Activated T-helper 2 cell treated with anti-CD3 and anti-CD28 coated beads, Interferon-gamma antibody, Interleukin-2, Interleukin-4, amounts not matched to agents 10 μg/mL and 5 μg/mL and 100 μg/mL, durations not matched to agents 14 hours and 24 hours and 36 hours (primary cell): ENCODE measurements at regions not wholly inside any gene's neighbourhood (a gene's known extent, or its start where the extent isn't known, plus 50 kb on each side); places are given as distances from the start of the nearest gene placed in this dataset.

Experiments
- DNase-seq: peaks from one replicate; pipeline ENCODE4 v3.0.0; 2021; ENCODE audit warnings: low spot score
- H3K27ac Mint-ChIP-seq: one replicate; pipeline ENCODE4 v1.8.0; 2021; ENCODE audit warnings: mixed read lengths
- H3K27me3 Mint-ChIP-seq: one replicate; pipeline ENCODE4 v1.8.0; 2021; ENCODE audit warnings: low read depth, mixed read lengths
- H3K36me3 Mint-ChIP-seq: one replicate; pipeline ENCODE4 v1.8.0; 2021; ENCODE audit warnings: low read depth, mixed read lengths
- H3K4me1 Mint-ChIP-seq: one replicate; pipeline ENCODE4 v1.8.0; 2021; ENCODE audit warnings: low read depth, mixed read lengths
- H3K4me3 Mint-ChIP-seq: one replicate; pipeline ENCODE4 v1.8.0; 2021; ENCODE audit warnings: low read depth, mild to moderate bottlenecking, moderate library complexity, mixed read lengths
- H3K9me3 Mint-ChIP-seq: one replicate; pipeline ENCODE4 v1.8.0; 2021; ENCODE audit warnings: mixed read lengths
- intact Hi-C: fragments of 100-400 bp; cut with micrococcal nuclease; formaldehyde crosslinking; loops from one replicate; pipeline ENCODE4 v1.15.1; 2023

GRCh38 chr17:69853541-69854224 lies 221.3 kb upstream of the KCNJ16 start:
- DNase-seq, result no peak
- no peaks in the 10 kb centered on the region for H3K4me1 Mint-ChIP-seq
- H3K9me3 Mint-ChIP-seq, result peaks cover 3% of the 10 kb centered on the region
- intact Hi-C loops, result no loop called here
- H3K36me3 Mint-ChIP-seq, result no peaks in the 10 kb centered on the region
- no peak overlapping the region for H3K4me3 Mint-ChIP-seq
- H3K27me3 Mint-ChIP-seq, result no peaks in the 10 kb centered on the region
- H3K27ac Mint-ChIP-seq, result no peak overlapping the region

GRCh38 chr17:69854225-69854780 lies 220.7 kb upstream of the KCNJ16 start:
- H3K27me3 Mint-ChIP-seq, result no peaks in the 10 kb centered on the region
- peaks cover 8% of the 10 kb centered on the region for H3K9me3 Mint-ChIP-seq
- no peaks in the 10 kb centered on the region for H3K4me1 Mint-ChIP-seq
- no peak overlapping the region for H3K4me3 Mint-ChIP-seq
- no peaks in the 10 kb centered on the region for H3K36me3 Mint-ChIP-seq
- no peak for DNase-seq
- intact Hi-C loops, result no loop called here
- no peak overlapping the region for H3K27ac Mint-ChIP-seq

DNA sequence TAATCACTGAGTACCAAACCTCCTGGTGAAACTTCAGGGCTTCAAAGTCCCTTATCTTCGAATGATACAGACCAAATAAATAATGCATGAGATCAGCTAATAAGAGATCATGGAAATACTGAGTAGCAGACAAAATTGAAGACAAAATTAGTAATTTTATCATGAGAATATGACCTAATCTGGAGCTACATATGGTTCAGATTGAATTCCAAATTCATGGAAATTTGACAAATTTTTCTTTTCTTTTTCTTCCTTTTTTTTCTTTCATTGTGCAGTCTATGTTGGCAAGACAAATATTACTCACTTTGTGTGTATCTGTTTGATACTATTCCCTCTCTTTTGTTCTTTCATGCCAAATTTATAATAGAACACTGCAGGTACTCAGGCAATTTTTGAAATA lies 218.1 kb upstream of the KCNJ16 start:
- intact Hi-C loops, result no loop called here
- no peaks in the 10 kb centered on the region for H3K27me3 Mint-ChIP-seq
- H3K4me3 Mint-ChIP-seq, result no peak overlapping the region
- no peak for DNase-seq
- peaks cover 8% of the 10 kb centered on the region for H3K9me3 Mint-ChIP-seq
- no peaks in the 10 kb centered on the region for H3K36me3 Mint-ChIP-seq
- no peaks in the 10 kb centered on the region for H3K4me1 Mint-ChIP-seq
- H3K27ac Mint-ChIP-seq, result no peak overlapping the region

DNA sequence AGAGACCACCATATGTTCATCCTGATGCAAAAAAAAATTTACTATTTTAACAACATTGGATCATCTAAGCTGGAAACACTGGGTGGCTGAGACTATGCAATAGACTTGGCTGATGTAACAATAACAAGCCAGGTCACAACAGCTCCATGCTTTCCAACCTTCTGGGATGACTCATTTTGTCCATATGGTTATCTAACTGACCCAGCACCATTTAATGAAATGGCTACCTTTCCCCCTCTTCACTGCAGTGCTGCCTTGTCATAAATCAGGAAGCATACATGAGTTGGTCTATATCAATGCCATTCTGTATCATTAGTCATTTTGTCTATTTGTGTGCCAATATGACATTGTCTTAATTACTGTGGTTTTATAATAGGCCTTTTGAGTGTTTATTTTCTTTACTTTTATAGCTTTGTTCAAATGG lies 217.6 kb upstream of the KCNJ16 start:
- no peaks in the 10 kb centered on the region for H3K27me3 Mint-ChIP-seq
- no peak for DNase-seq
- no peaks in the 10 kb centered on the region for H3K4me1 Mint-ChIP-seq
- no peaks in the 10 kb centered on the region for H3K36me3 Mint-ChIP-seq
- H3K4me3 Mint-ChIP-seq, result no peak overlapping the region
- H3K9me3 Mint-ChIP-seq, result peaks cover 8% of the 10 kb centered on the region
- no peak overlapping the region for H3K27ac Mint-ChIP-seq
- intact Hi-C loops, result no loop called here

DNA sequence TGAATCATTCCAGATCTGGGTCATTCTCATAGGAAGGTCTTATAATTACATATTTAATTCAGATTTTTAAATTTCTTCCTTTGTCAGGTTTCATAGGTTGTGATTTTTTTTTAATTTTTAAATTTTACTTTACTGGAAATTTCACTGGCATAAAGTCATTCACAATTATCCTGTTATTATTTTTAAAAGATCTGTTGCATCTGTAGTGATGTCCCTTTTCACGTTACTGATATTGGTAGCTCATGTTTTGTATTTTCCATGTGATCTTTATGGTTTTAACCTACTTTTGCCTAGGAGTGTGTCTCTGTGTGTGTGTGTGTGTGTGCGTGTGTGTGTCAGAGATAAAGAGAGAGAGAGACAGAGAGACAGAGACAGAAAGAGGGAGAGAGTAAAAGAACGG lies 216.6 kb upstream of the KCNJ16 start:
- no peaks in the 10 kb centered on the region for H3K27me3 Mint-ChIP-seq
- no peaks in the 10 kb centered on the region for H3K4me1 Mint-ChIP-seq
- peaks cover 8% of the 10 kb centered on the region for H3K9me3 Mint-ChIP-seq
- DNase-seq, result no peak
- no peak overlapping the region for H3K4me3 Mint-ChIP-seq
- H3K36me3 Mint-ChIP-seq, result no peaks in the 10 kb centered on the region
- no peak overlapping the region for H3K27ac Mint-ChIP-seq
- intact Hi-C loops, result no loop called here

DNA sequence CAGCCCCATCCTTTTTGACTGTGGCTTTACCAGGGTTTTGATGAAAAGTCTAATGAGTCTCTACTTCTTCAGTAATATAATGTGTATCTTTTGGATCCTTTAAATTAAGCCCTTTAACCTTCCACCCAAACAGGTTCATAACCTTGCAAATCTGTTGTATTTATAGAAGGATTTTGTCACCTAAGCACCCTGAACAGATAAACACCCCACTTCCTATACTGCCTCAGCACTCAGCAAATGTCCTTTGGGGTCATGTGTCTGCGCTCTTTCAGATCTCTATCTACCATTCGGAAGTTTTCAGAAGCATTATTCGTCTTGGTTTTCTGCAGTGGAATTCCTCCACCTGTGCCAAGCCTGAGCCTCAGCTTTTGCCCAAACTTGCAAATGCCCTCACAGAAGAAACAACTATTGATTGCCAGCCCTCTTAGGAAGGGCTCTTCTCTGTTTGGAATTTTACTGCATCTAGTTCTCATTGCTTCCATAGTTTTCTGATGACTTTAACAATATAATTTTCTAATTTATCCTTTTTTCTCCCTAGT lies 214.8 kb upstream of the KCNJ16 start:
- H3K27ac Mint-ChIP-seq, result no peak overlapping the region
- H3K27me3 Mint-ChIP-seq, result no peaks in the 10 kb centered on the region
- intact Hi-C loops, result no loop called here

GRCh38 chr17:69864462-69864861 lies 210.6 kb upstream of the KCNJ16 start:
- intact Hi-C loops, result no loop called here
- Mint-ChIP-seq H3K27me3 (no peaks in the 10 kb centered on the region), H3K27ac (no peak overlapping the region), H3K4me1 (no peaks in the 10 kb centered on the region), H3K9me3 (no peaks in the 10 kb centered on the region), H3K36me3 (no peaks in the 10 kb centered on the region), H3K4me3 (no peak overlapping the region)
- no peak for DNase-seq

More for the DNA sequence above, 214.8 kb upstream of the KCNJ16 start:
- no peaks in the 10 kb centered on the region for H3K4me1 Mint-ChIP-seq
- no peak overlapping the region for H3K4me3 Mint-ChIP-seq
- DNase-seq, result no peak
- H3K9me3 Mint-ChIP-seq, result peaks cover 8% of the 10 kb centered on the region
- no peaks in the 10 kb centered on the region for H3K36me3 Mint-ChIP-seq

GRCh38 chr17:69869667-69870066 lies 205.4 kb upstream of the KCNJ16 start:
- peaks cover 9% of the 10 kb centered on the region for H3K9me3 Mint-ChIP-seq
- H3K4me3 Mint-ChIP-seq, result no peak overlapping the region
- intact Hi-C loops, result no loop called here
- no peaks in the 10 kb centered on the region for H3K27me3 Mint-ChIP-seq
- no peaks in the 10 kb centered on the region for H3K36me3 Mint-ChIP-seq
- H3K4me1 Mint-ChIP-seq, result no peaks in the 10 kb centered on the region
- no peak for DNase-seq
- H3K27ac Mint-ChIP-seq, result no peak overlapping the region

DNA sequence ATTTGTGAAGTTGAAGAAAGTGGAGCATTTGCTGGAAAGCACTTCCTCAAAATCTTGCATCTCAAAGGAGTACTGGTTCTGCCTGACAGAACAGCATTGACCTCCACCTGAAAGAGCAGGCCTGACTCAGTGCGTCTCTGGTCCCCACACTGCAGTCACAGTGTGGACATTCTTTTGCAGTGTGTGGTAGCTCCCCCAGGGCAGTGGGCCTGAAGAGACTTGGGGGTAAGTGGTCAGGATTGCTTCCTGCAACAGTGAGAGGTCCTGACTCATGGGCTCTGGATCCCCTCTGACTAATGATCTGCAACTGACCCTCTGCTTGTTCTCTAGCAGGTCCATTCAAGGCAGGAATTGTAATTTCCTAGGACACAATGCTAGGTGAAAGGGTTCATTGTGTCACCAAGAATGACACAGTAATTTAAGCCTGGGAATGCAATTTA lies 204.9 kb upstream of the KCNJ16 start:
- Mint-ChIP-seq H3K4me1 (no peaks in the 10 kb centered on the region), H3K27ac (no peak overlapping the region), H3K36me3 (no peaks in the 10 kb centered on the region), H3K4me3 (no peak overlapping the region), H3K27me3 (no peaks in the 10 kb centered on the region), H3K9me3 (peaks cover 10% of the 10 kb centered on the region)
- intact Hi-C loops, result no loop called here
- no peak for DNase-seq

GRCh38 chr17:69870751-69871199 lies 204.2 kb upstream of the KCNJ16 start:
- no peak overlapping the region for H3K27ac Mint-ChIP-seq
- DNase-seq, result no peak
- no peaks in the 10 kb centered on the region for H3K4me1 Mint-ChIP-seq
- no peaks in the 10 kb centered on the region for H3K36me3 Mint-ChIP-seq
- H3K27me3 Mint-ChIP-seq, result no peaks in the 10 kb centered on the region
- H3K9me3 Mint-ChIP-seq, result peaks cover 10% of the 10 kb centered on the region
- H3K4me3 Mint-ChIP-seq, result no peak overlapping the region
- intact Hi-C loops, result no loop called here

DNA sequence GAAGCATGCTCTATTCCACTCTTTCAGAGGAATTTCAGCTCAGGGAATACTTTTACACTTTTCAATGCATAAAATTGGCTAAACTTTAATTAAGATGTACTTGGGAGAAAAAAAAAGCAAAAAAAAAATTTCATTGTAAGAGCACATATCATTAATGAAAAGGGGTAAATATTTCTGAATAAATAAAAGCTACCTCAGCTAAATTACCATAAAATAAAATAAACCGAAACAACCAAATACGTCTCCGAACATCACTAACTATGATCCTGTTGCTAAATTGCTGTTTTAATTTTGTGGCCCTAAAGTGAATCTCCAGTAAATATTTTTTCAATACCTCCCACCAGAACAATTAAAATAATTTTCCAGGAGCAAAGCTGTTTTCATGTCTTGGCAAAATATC lies 203.7 kb upstream of the KCNJ16 start:
- H3K4me1 Mint-ChIP-seq, result no peaks in the 10 kb centered on the region
- no peaks in the 10 kb centered on the region for H3K27me3 Mint-ChIP-seq
- H3K4me3 Mint-ChIP-seq, result no peak overlapping the region
- no peaks in the 10 kb centered on the region for H3K36me3 Mint-ChIP-seq
- DNase-seq, result no peak
- H3K27ac Mint-ChIP-seq, result no peak overlapping the region
- intact Hi-C loops, result no loop called here
- H3K9me3 Mint-ChIP-seq, result peaks cover 10% of the 10 kb centered on the region

GRCh38 chr17:69872675-69873262 lies 202.3 kb upstream of the KCNJ16 start:
- H3K9me3 Mint-ChIP-seq, result peaks cover 10% of the 10 kb centered on the region
- no peaks in the 10 kb centered on the region for H3K27me3 Mint-ChIP-seq
- H3K27ac Mint-ChIP-seq, result no peak overlapping the region
- no peaks in the 10 kb centered on the region for H3K4me1 Mint-ChIP-seq
- DNase-seq, result no peak
- intact Hi-C loops, result no loop called here
- no peaks in the 10 kb centered on the region for H3K36me3 Mint-ChIP-seq
- H3K4me3 Mint-ChIP-seq, result no peak overlapping the region

DNA sequence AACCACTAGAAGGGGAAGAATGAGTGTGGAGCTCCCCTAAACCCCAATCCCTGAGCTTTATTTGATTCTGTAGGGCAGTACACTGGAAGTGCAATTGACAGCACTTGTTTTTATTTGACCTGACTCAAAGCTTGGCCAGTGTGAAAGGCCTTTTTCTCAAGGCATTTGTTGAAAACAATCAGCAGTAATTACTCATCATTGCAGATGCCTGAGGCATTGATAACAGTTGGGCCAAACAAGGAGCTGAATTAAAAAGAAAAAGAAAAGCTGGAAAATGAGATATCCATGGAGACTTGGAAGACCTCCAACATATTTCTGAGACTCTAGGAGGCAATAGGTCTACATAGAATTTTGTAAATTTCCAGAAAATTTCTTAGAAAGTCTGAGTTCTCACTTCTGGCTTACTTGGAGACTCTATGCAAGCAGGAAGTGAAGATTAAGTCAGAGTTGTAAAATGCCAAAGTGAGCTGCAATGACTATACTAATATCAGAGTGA lies 200.8 kb upstream of the KCNJ16 start:
- Mint-ChIP-seq H3K27me3 (no peaks in the 10 kb centered on the region), H3K4me3 (no peak overlapping the region), H3K36me3 (no peaks in the 10 kb centered on the region), H3K4me1 (no peaks in the 10 kb centered on the region), H3K27ac (no peak overlapping the region), H3K9me3 (peaks cover 10% of the 10 kb centered on the region)
- DNase-seq, result no peak
- intact Hi-C loops, result no loop called here
